Neuronal stem cell (in vitro differentiated cells): ENCODE measurements at regions not wholly inside any gene's neighbourhood (a gene's known extent, or its start where the extent isn't known, plus 50 kb on each side); places are given as distances from the start of the nearest gene placed in this dataset.

ENCODE experiments used
- DNase-seq: peaks from one replicate; pipeline ENCODE4 v3.0.0-alpha.2; 2013; ENCODE audit warnings: low spot score
- H2AFZ ChIP-seq: one replicate; pipeline ENCODE4 v1.6.1; 2013; ENCODE audit warnings: mild to moderate bottlenecking, low read length, inconsistent platforms
- H2AK5ac ChIP-seq: 2 replicates; pipeline ENCODE4 v1.6.1; 2013; ENCODE audit warnings: low read depth, mild to moderate bottlenecking, inconsistent platforms, low read length, moderate library complexity, mixed read lengths
- H2BK120ac ChIP-seq: 2 replicates; pipeline ENCODE4 v1.6.1; 2013; ENCODE audit warnings: low read depth, mild to moderate bottlenecking, inconsistent platforms, low read length, moderate library complexity, mixed read lengths
- H2BK12ac ChIP-seq: one replicate; pipeline ENCODE4 v1.6.1; 2013; ENCODE audit warnings: low read length, inconsistent platforms
- H2BK15ac ChIP-seq: 2 replicates; pipeline ENCODE4 v1.6.1; 2013; ENCODE audit warnings: mild to moderate bottlenecking, low read length, inconsistent platforms, mixed read lengths
- H2BK5ac ChIP-seq: one replicate; pipeline ENCODE4 v1.6.1; 2013; ENCODE audit warnings: inconsistent platforms, mild to moderate bottlenecking, low read length, moderate library complexity
- H3K14ac ChIP-seq: one replicate; pipeline ENCODE4 v1.6.1; 2013; ENCODE audit warnings: low read length, inconsistent platforms
- H3K18ac ChIP-seq: 2 replicates; pipeline ENCODE4 v1.6.1; 2013; ENCODE audit warnings: low read length, inconsistent platforms
- H3K23ac ChIP-seq: 2 replicates; pipeline ENCODE4 v1.6.1; 2013; ENCODE audit warnings: low read depth, mild to moderate bottlenecking, mixed read lengths, low read length, inconsistent platforms; ENCODE audit not compliant: poor library complexity
- H3K27ac ChIP-seq: replicated peaks from 3 replicates; pipeline ENCODE4 v1.5.1; 2013; ENCODE audit warnings: low read length, inconsistent platforms
- H3K27me3 ChIP-seq, 3 experiments: 2 replicates each; pipeline ENCODE4 v1.6.1; 2013; ENCODE audit warnings: low read length in 3 of 3, mild to moderate bottlenecking in 2 of 3, inconsistent platforms in 1 of 3, low read depth in 1 of 3, mixed read lengths in 1 of 3, moderate library complexity in 1 of 3; ENCODE audit not compliant: control insufficient read depth in 3 of 3, insufficient read depth in 3 of 3
- H3K36me3 ChIP-seq, 2 donors: replicated peaks in 1 of 2; 2 replicates each; pipeline ENCODE4 v1.6.1; 2013; ENCODE audit warnings: low read length in 2 of 2; ENCODE audit not compliant: control insufficient read depth in 2 of 2, insufficient read depth in 2 of 2
- H3K4ac ChIP-seq: 2 replicates; pipeline ENCODE4 v1.6.1; 2013; ENCODE audit warnings: inconsistent platforms, mild to moderate bottlenecking, low read length, moderate library complexity
- H3K4me1 ChIP-seq, 2 donors: 1 replicate in 1 of 2; 2 replicates in 1 of 2; pipeline ENCODE4 v1.6.1; 2013; ENCODE audit warnings: low read length in 2 of 2, low read depth in 1 of 2; ENCODE audit not compliant: control insufficient read depth in 2 of 2, insufficient read depth in 1 of 2
- H3K4me2 ChIP-seq: one replicate; pipeline ENCODE4 v1.6.1; 2013; ENCODE audit warnings: mild to moderate bottlenecking, low read length, inconsistent platforms; ENCODE audit not compliant: insufficient read depth, poor library complexity, severe bottlenecking
- H3K4me3 ChIP-seq, 2 donors: 2 replicates each; pipeline ENCODE4 v1.5.1; 2013; ENCODE audit warnings: low read length in 2 of 2, mild to moderate bottlenecking in 2 of 2, inconsistent platforms in 1 of 2, moderate library complexity in 1 of 2
- H3K79me1 ChIP-seq: one replicate; pipeline ENCODE4 v1.6.1; 2013; ENCODE audit warnings: low read depth, mild to moderate bottlenecking, inconsistent platforms, low read length, moderate library complexity
- H3K9ac ChIP-seq: one replicate; pipeline ENCODE4 v1.6.1; 2013; ENCODE audit warnings: mild to moderate bottlenecking, low read depth, low read length, inconsistent platforms; ENCODE audit not compliant: poor library complexity
- H3K9me3 ChIP-seq, 2 donors: replicated peaks in 1 of 2; 2 replicates each; pipeline versions ENCODE3 to v1.6.1; 2013; ENCODE audit warnings: low read length in 2 of 2, mild to moderate bottlenecking in 2 of 2, inconsistent platforms in 1 of 2, low read depth in 1 of 2, mixed read lengths in 1 of 2, moderate library complexity in 1 of 2; ENCODE audit not compliant: control insufficient read depth in 2 of 2, insufficient read depth in 1 of 2
- H4K8ac ChIP-seq: one replicate; pipeline ENCODE4 v1.6.1; 2013; ENCODE audit warnings: low read depth, mild to moderate bottlenecking, inconsistent platforms, low read length, moderate library complexity
- H4K91ac ChIP-seq: one replicate; pipeline ENCODE4 v1.6.1; 2013; ENCODE audit warnings: low read length, low read depth, mild to moderate bottlenecking, inconsistent platforms; ENCODE audit not compliant: poor library complexity
- WGBS, 2 donors: extraction: QIAGEN DNeasy Blood & Tissue Kit; methylation state at CpG; one replicate each; pipeline ENCODE4 v1.1.7; 2013; ENCODE audit warnings: missing lambda C conversion rate in 2 of 2, mixed read lengths in 1 of 2; ENCODE audit not compliant: insufficient read length in 2 of 2, insufficient replicate concordance in 1 of 2; ENCODE audit errors: extremely low coverage in 2 of 2; 5-methylcytosine and 5-hydroxymethylcytosine counted together

DNA sequence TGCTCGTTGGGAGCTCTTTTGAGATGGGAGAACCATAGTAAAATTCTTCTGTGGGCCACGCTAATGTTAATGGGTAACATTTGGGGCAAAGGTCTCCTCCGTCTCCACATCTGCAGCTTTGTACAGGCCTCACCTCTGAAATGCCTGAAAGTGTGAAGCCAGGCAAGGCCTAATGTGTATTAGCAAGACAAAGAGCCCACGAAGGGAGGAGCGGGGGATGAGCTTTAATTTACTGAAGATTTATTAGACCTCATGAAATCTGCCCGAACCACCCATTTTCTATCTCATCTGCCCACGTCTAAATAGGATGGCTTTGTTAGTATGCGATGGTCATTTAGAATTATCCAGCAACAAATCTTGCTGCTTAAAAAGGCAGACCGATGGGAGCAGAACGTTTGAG lies 408.9 kb downstream of the PMP22 start:
- no CpG with 5 or more reads among the region's 10 CpGs for WGBS, 2 donors
- Histone ChIP-seq H2BK15ac (no peak overlapping the region), H2BK12ac (no peak overlapping the region), H3K4me2 (peak overlapping the region; percentile 38), H3K9me3 (peaks cover 8 to 24% of the 10 kb centered on the region in 2 donors), H3K79me1 (no peaks in the 10 kb centered on the region), H2BK120ac (no peak overlapping the region), H3K36me3 (no peaks in the 10 kb centered on the region), H3K18ac (no peak overlapping the region), H3K4ac (no peak overlapping the region), H3K9ac (no peak overlapping the region), H4K8ac (no peak overlapping the region), H2BK5ac (no peak overlapping the region), H2AFZ (peak overlapping the region; percentile 47), H3K27me3 (no peaks in the 10 kb centered on the region), H2AK5ac (no peak overlapping the region), H3K14ac (no peak overlapping the region), H3K23ac (no peak overlapping the region), H3K4me3 (no peak overlapping the region), H3K4me1 (peaks cover 10 to 29% of the 10 kb centered on the region in 2 donors), H3K27ac (peak overlapping the region; percentile 82), H4K91ac (no peak overlapping the region)
- DNase-seq: peak; percentile 67

DNA sequence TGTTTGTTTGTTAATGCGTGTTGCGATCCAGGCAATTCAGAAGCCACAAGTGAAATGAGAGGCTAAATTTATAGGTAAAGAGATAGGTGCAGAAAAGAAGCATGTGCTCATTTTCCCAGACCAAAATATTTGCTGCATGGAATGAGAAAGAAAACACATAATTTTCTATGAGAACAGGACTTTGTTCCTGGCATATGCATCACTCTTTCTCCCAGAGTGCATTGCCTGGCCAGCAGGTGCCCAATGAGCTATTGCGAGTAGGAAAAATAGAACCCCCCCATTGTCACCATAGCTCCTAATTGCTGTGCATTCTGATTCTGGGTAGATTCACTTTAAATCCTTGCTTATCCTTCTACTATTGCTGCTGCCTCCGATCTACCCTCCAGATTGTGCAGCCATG lies 410.4 kb downstream of the PMP22 start:
- H3K79me1 ChIP-seq: no peaks in the 10 kb centered on the region
- no peak overlapping the region for H3K4ac ChIP-seq
- H3K27me3 ChIP-seq: no peaks in the 10 kb centered on the region
- no peak overlapping the region for H2BK15ac ChIP-seq
- DNase-seq: no peak
- no peak overlapping the region for H3K23ac ChIP-seq
- H4K91ac ChIP-seq: no peak overlapping the region
- H2AK5ac ChIP-seq: no peak overlapping the region
- WGBS, 2 donors: no CpG with 5 or more reads among the region's 4 CpGs
- no peak overlapping the region for H3K4me3 ChIP-seq
- H2AFZ ChIP-seq: no peak overlapping the region
- H3K14ac ChIP-seq: no peak overlapping the region
- peak overlapping the region; percentile 17 for H3K27ac ChIP-seq
- H4K8ac ChIP-seq: no peak overlapping the region
- H3K4me1 ChIP-seq: peaks cover 10 to 22% of the 10 kb centered on the region in 2 donors
- no peak overlapping the region for H3K9ac ChIP-seq
- no peak overlapping the region for H2BK5ac ChIP-seq
- no peak overlapping the region for H3K4me2 ChIP-seq
- H3K18ac ChIP-seq: peak overlapping the region; percentile 46
- H2BK12ac ChIP-seq: no peak overlapping the region
- peaks cover 8 to 24% of the 10 kb centered on the region in 2 donors for H3K9me3 ChIP-seq
- H2BK120ac ChIP-seq: no peak overlapping the region
- no peaks in the 10 kb centered on the region for H3K36me3 ChIP-seq

DNA sequence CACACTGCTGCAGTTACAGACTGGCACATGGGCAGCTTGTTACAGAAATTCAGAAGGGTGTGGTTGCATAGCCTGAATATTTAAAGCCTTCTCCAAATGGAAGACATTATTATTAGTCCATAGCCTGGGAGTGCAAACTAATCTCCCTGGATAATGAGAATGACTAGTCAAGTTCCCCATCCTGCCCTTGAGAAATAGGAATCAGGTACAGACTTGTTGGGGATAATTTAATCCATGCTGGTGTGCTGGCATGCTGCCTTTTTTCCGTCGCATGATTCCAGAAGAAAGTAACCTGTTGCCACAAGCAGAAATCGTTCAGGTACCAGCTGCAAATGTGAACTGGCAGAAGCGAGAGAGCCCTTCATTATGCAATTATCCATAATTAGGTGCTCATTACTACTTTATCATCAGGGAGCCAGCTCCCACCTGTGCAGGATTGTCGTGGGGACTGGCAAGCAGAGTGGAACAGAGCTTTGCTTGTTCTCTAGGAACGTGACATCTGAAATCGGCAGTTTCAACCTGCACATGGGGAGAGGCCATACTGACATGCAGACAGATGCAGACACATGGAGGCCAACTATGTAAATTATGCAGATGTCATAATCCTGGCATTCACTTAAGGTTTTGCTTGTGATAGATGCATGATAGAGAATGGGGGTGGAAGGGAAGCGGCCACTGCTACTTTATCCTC lies 419.4 kb downstream of the PMP22 start:
- Histone ChIP-seq H3K14ac (no peak overlapping the region), H3K27ac (no peak overlapping the region), H3K18ac (no peak overlapping the region), H3K4ac (no peak overlapping the region), H4K91ac (no peak overlapping the region), H3K23ac (no peak overlapping the region), H3K4me1 (peaks cover 2 to 6% of the 10 kb centered on the region in 2 donors), H3K9ac (no peak overlapping the region), H3K79me1 (no peaks in the 10 kb centered on the region), H3K36me3 (no peaks in the 10 kb centered on the region), H2BK15ac (no peak overlapping the region), H2BK120ac (no peak overlapping the region), H4K8ac (no peak overlapping the region), H2AFZ (peak overlapping the region; percentile 5), H2AK5ac (no peak overlapping the region), H3K4me2 (no peak overlapping the region), H3K4me3 (no peak overlapping the region), H2BK12ac (no peak overlapping the region), H3K9me3 (peaks cover 0 to 2% of the 10 kb centered on the region in 2 donors), H2BK5ac (no peak overlapping the region), H3K27me3 (no peaks in the 10 kb centered on the region)
- DNase-seq: no peak
- WGBS, 2 donors: no CpG with 5 or more reads among the region's 8 CpGs

DNA sequence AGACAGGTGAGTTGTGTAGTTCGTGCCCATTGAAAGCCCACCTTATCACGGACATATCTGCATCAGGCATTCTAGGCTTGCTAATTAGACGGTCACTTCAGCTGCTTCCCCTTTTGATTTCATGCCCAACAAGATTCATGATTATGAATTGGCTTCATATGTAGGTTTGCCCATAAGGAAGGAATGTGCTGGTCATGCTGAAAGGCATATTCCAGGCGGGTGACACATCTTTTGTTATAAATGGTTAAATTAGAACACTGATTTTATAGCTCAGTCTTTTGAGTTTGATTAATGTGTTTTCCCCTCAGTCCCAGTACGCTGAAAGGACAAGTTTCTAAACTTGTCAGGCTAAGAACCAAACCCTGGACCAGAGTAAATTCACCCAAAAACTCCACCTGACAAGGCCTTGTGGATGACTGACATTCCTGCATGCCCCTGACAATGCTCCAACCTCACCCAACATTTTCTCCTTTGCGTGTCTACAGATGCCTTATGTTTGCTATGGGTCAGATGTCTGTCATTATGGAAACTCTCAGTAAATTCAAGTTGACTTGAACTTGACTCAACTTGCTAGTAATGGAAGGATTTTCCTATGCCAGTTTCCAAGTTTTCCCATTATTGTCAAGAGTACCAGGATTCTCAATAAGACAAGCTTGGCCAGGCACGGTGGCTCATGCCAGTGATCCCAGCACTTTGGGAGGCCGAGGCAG lies 421.9 kb downstream of the PMP22 start:
- Histone ChIP-seq H3K14ac (no peak overlapping the region), H2BK15ac (no peak overlapping the region), H3K4ac (no peak overlapping the region), H3K18ac (no peak overlapping the region), H3K79me1 (no peaks in the 10 kb centered on the region), H3K23ac (no peak overlapping the region), H3K4me2 (no peak overlapping the region), H2BK120ac (no peak overlapping the region), H4K91ac (no peak overlapping the region), H3K27ac (no peak overlapping the region), H3K9me3 (peaks cover 0 to 2% of the 10 kb centered on the region in 2 donors), H2AK5ac (no peak overlapping the region), H2AFZ (no peak overlapping the region), H3K4me3 (no peak overlapping the region), H2BK5ac (no peak overlapping the region), H3K4me1 (peaks cover 2 to 6% of the 10 kb centered on the region in 2 donors), H3K36me3 (no peaks in the 10 kb centered on the region), H2BK12ac (no peak overlapping the region), H4K8ac (no peak overlapping the region), H3K9ac (no peak overlapping the region), H3K27me3 (no peaks in the 10 kb centered on the region)
- WGBS, 2 donors: no CpG with 5 or more reads among the region's 8 CpGs
- DNase-seq: no peak
